Endothelial cell (in vitro differentiated cells): ENCODE measurements at regions not wholly inside any gene's neighbourhood (a gene's known extent, or its start where the extent isn't known, plus 50 kb on each side); places are given as distances from the start of the nearest gene placed in this dataset.

Source experiments
- DNase-seq: peaks from one replicate; pipeline ENCODE4 v3.0.0; 2021; ENCODE audit warnings: low spot score
- H3K27ac Mint-ChIP-seq: one replicate; pipeline ENCODE4 v1.8.0; 2021; ENCODE audit warnings: mixed read lengths, inconsistent platforms; ENCODE audit not compliant: unreplicated experiment
- H3K27me3 Mint-ChIP-seq: one replicate; pipeline ENCODE4 v1.8.0; 2021; ENCODE audit warnings: mild to moderate bottlenecking, moderate library complexity, mixed read lengths, inconsistent platforms; ENCODE audit not compliant: unreplicated experiment
- H3K36me3 Mint-ChIP-seq: one replicate; pipeline ENCODE4 v1.8.0; 2021; ENCODE audit warnings: mild to moderate bottlenecking, low read depth, mixed read lengths, inconsistent platforms; ENCODE audit not compliant: unreplicated experiment
- H3K4me1 Mint-ChIP-seq: one replicate; pipeline ENCODE4 v1.8.0; 2021; ENCODE audit warnings: mild to moderate bottlenecking, mixed read lengths, inconsistent platforms; ENCODE audit not compliant: unreplicated experiment
- H3K4me3 Mint-ChIP-seq: one replicate; pipeline ENCODE4 v1.8.0; 2021; ENCODE audit warnings: mild to moderate bottlenecking, mixed read lengths, inconsistent platforms; ENCODE audit not compliant: unreplicated experiment
- H3K9me3 Mint-ChIP-seq: one replicate; pipeline ENCODE4 v1.8.0; 2021; ENCODE audit warnings: mixed read lengths, inconsistent platforms; ENCODE audit not compliant: unreplicated experiment
- CTCF ChIP-seq: fragments of 200-600 bp; sonication (generic); IDR thresholded peaks from one replicate; pipeline ENCODE4 v1.5.0; 2021; ENCODE audit warnings: antibody characterized with exemption; ENCODE audit not compliant: unreplicated experiment

- no peak for DNase-seq
- no peak overlapping the region for H3K27ac Mint-ChIP-seq
- H3K9me3 Mint-ChIP-seq, result no peaks in the 10 kb centered on the region
- H3K36me3 Mint-ChIP-seq, result no peaks in the 10 kb centered on the region
- no peaks in the 10 kb centered on the region for H3K4me1 Mint-ChIP-seq
- no peak overlapping the region for H3K4me3 Mint-ChIP-seq
- H3K27me3 Mint-ChIP-seq, result no peaks in the 10 kb centered on the region
- no peak for TF ChIP-seq CTCF
Observed at GRCh38 chrX:28351801-28352200, 235.4 kb upstream of the IL1RAPL1 start.

- H3K4me3 Mint-ChIP-seq, result no peak overlapping the region
- no peak for DNase-seq
- TF ChIP-seq CTCF, result no peak
- H3K36me3 Mint-ChIP-seq, result no peaks in the 10 kb centered on the region
- H3K4me1 Mint-ChIP-seq, result no peaks in the 10 kb centered on the region
- H3K9me3 Mint-ChIP-seq, result no peaks in the 10 kb centered on the region
- no peak overlapping the region for H3K27ac Mint-ChIP-seq
- no peaks in the 10 kb centered on the region for H3K27me3 Mint-ChIP-seq
Observed at GRCh38 chrX:28349888-28350287, 237.4 kb upstream of the IL1RAPL1 start.

GRCh38 chrX:28347476-28347875 lies 239.8 kb upstream of the IL1RAPL1 start:
- Mint-ChIP-seq H3K36me3 (no peaks in the 10 kb centered on the region), H3K27ac (no peak overlapping the region), H3K9me3 (no peaks in the 10 kb centered on the region), H3K4me3 (no peak overlapping the region), H3K27me3 (no peaks in the 10 kb centered on the region), H3K4me1 (no peaks in the 10 kb centered on the region)
- no peak for TF ChIP-seq CTCF
- no peak for DNase-seq

GRCh38 chrX:28329156-28329555 lies 258.1 kb upstream of the IL1RAPL1 start:
- Mint-ChIP-seq H3K9me3 (no peaks in the 10 kb centered on the region), H3K27me3 (peaks cover 4% of the 10 kb centered on the region), H3K36me3 (no peaks in the 10 kb centered on the region), H3K27ac (no peak overlapping the region), H3K4me3 (no peak overlapping the region), H3K4me1 (peaks cover 3% of the 10 kb centered on the region)
- no peak for DNase-seq
- TF ChIP-seq CTCF, result no peak

- no peak overlapping the region for H3K4me3 Mint-ChIP-seq
- TF ChIP-seq CTCF, result no peak
- no peaks in the 10 kb centered on the region for H3K9me3 Mint-ChIP-seq
- H3K27me3 Mint-ChIP-seq, result peaks cover 7% of the 10 kb centered on the region
- no peak for DNase-seq
- no peaks in the 10 kb centered on the region for H3K36me3 Mint-ChIP-seq
- H3K4me1 Mint-ChIP-seq, result peaks cover 3% of the 10 kb centered on the region
- no peak overlapping the region for H3K27ac Mint-ChIP-seq
Observed at GRCh38 chrX:28324321-28324721, 262.9 kb upstream of the IL1RAPL1 start.
